H9 (cell line): ENCODE measurements at regions not wholly inside any gene's neighbourhood (a gene's known extent, or its start where the extent isn't known, plus 50 kb on each side); places are given as distances from the start of the nearest gene placed in this dataset.

ENCODE experiments used
- DNase-seq: peaks from one replicate; pipeline ENCODE4 v3.0.0-alpha.2; 2017
- H2AFZ ChIP-seq: one replicate; pipeline ENCODE4 v1.6.1; 2013; ENCODE audit warnings: mild to moderate bottlenecking, low read length, control low read depth, moderate library complexity
- H2AK5ac ChIP-seq: 2 replicates; pipeline ENCODE4 v1.6.1; 2013; ENCODE audit warnings: low read length, control low read depth, mixed read lengths; ENCODE audit not compliant: insufficient read length
- H2BK120ac ChIP-seq: one replicate; pipeline ENCODE4 v1.6.1; 2013; ENCODE audit warnings: low read depth, mild to moderate bottlenecking, low read length, control low read depth, inconsistent platforms; ENCODE audit not compliant: poor library complexity, severe bottlenecking
- H2BK12ac ChIP-seq: 2 replicates; pipeline ENCODE4 v1.6.1; 2013; ENCODE audit warnings: low read length, control low read depth, mixed read lengths, low read depth; ENCODE audit not compliant: insufficient read length
- H2BK15ac ChIP-seq: 2 replicates; pipeline ENCODE4 v1.6.1; 2013; ENCODE audit warnings: low read depth, low read length, control low read depth
- H2BK20ac ChIP-seq: one replicate; pipeline ENCODE4 v1.6.1; 2013; ENCODE audit warnings: low read depth, mild to moderate bottlenecking, low read length, control low read depth, inconsistent platforms; ENCODE audit not compliant: poor library complexity, severe bottlenecking
- H2BK5ac ChIP-seq: 2 replicates; pipeline ENCODE4 v1.6.1; 2013; ENCODE audit warnings: low read length, control low read depth, mixed read lengths; ENCODE audit not compliant: insufficient read length
- H3K14ac ChIP-seq: 2 replicates; pipeline ENCODE4 v1.6.1; 2013; ENCODE audit warnings: low read length, control low read depth; ENCODE audit not compliant: insufficient read depth
- H3K18ac ChIP-seq: 2 replicates; pipeline ENCODE4 v1.6.1; 2013; ENCODE audit warnings: low read depth, mild to moderate bottlenecking, mixed read lengths, low read length, control low read depth; ENCODE audit not compliant: insufficient read length
- H3K23ac ChIP-seq: 2 replicates; pipeline ENCODE4 v1.6.1; 2013; ENCODE audit warnings: low read length, control low read depth, mixed read lengths, low read depth; ENCODE audit not compliant: insufficient read length
- H3K23me2 ChIP-seq: 2 replicates; pipeline ENCODE4 v1.6.1; 2013; ENCODE audit warnings: low read depth, mild to moderate bottlenecking, mixed read lengths, low read length, control low read depth; ENCODE audit not compliant: insufficient read length, poor library complexity, severe bottlenecking
- H3K27ac ChIP-seq: 2 replicates; pipeline ENCODE4 v1.5.1; 2013; ENCODE audit warnings: low read length, control low read depth, mixed read lengths, low read depth; ENCODE audit not compliant: insufficient read length
- H3K27me3 ChIP-seq: 2 replicates; pipeline ENCODE4 v1.6.1; 2013; ENCODE audit warnings: low read length, control low read depth, inconsistent platforms; ENCODE audit not compliant: insufficient read depth
- H3K4ac ChIP-seq: 2 replicates; pipeline ENCODE4 v1.6.1; 2013; ENCODE audit warnings: low read depth, mild to moderate bottlenecking, control low read depth, inconsistent platforms, low read length, moderate library complexity
- H3K4me1 ChIP-seq: 2 replicates; pipeline ENCODE4 v1.6.1; 2013; ENCODE audit warnings: low read length, control low read depth, inconsistent platforms; ENCODE audit not compliant: insufficient read depth
- H3K4me2 ChIP-seq: 2 replicates; pipeline ENCODE4 v1.6.1; 2013; ENCODE audit warnings: low read length, control low read depth, mixed read lengths; ENCODE audit not compliant: insufficient read length, insufficient read depth
- H3K56ac ChIP-seq: 2 replicates; pipeline ENCODE4 v1.6.1; 2013; ENCODE audit warnings: low read depth, mild to moderate bottlenecking, mixed read lengths, low read length, control low read depth; ENCODE audit not compliant: insufficient read length
- H3K79me1 ChIP-seq: 2 replicates; pipeline ENCODE4 v1.6.1; 2013; ENCODE audit warnings: low read depth, mild to moderate bottlenecking, moderate library complexity, low read length, control low read depth, inconsistent platforms; ENCODE audit not compliant: insufficient read depth, poor library complexity, severe bottlenecking
- H3K79me2 ChIP-seq: 2 replicates; pipeline ENCODE4 v1.6.1; 2013; ENCODE audit warnings: low read length, control low read depth, inconsistent platforms; ENCODE audit not compliant: insufficient read depth
- H3K9ac ChIP-seq: 2 replicates; pipeline ENCODE4 v1.6.1; 2013; ENCODE audit warnings: low read length, control low read depth, mixed read lengths; ENCODE audit not compliant: insufficient read length; ENCODE audit errors: extremely low read depth
- H3K9me3 ChIP-seq: one replicate; pipeline ENCODE4 v1.6.1; 2013; ENCODE audit warnings: low read depth, low read length, inconsistent platforms; ENCODE audit not compliant: control insufficient read depth
- H3T11ph ChIP-seq: one replicate; pipeline ENCODE4 v1.6.1; 2013; ENCODE audit warnings: mild to moderate bottlenecking, low read length, control low read depth, inconsistent platforms
- H4K20me1 ChIP-seq: one replicate; pipeline ENCODE4 v1.6.1; 2013; ENCODE audit not compliant: control insufficient read depth, insufficient read length, insufficient read depth
- H4K5ac ChIP-seq: 2 replicates; pipeline ENCODE4 v1.6.1; 2013; ENCODE audit warnings: low read depth, mild to moderate bottlenecking, mixed read lengths, low read length, control low read depth; ENCODE audit not compliant: insufficient read length
- H4K8ac ChIP-seq: replicated peaks from 2 replicates; pipeline ENCODE4 v1.6.1; 2013; ENCODE audit warnings: low read length, control low read depth, mixed read lengths, low read depth; ENCODE audit not compliant: insufficient read length
- H4K91ac ChIP-seq: 2 replicates; pipeline ENCODE4 v1.6.1; 2013; ENCODE audit warnings: low read depth, mild to moderate bottlenecking, moderate library complexity, mixed read lengths, low read length, control low read depth; ENCODE audit not compliant: insufficient read length
- H3K27ac Mint-ChIP-seq, 3 experiments: 2 replicates in 2 of 3; 3 replicates in 1 of 3; pipeline ENCODE4 v1.8.0; 2020 to 2021; ENCODE audit warnings: mixed read lengths in 3 of 3, mild to moderate bottlenecking in 1 of 3, moderate library complexity in 1 of 3
- H3K27me3 Mint-ChIP-seq: 2 replicates; pipeline ENCODE4 v1.8.0; 2021; ENCODE audit warnings: low read depth, mild to moderate bottlenecking, moderate library complexity, mixed read lengths
- H3K36me3 Mint-ChIP-seq, 3 experiments: 2 replicates in 2 of 3; 3 replicates in 1 of 3; pipeline ENCODE4 v1.8.0; 2020 to 2021; ENCODE audit warnings: low read depth in 3 of 3, mixed read lengths in 3 of 3; ENCODE audit not compliant: insufficient read depth in 1 of 3
- H3K4me1 Mint-ChIP-seq, 2 experiments: 2 replicates each; pipeline ENCODE4 v1.8.0; 2020; ENCODE audit warnings: mixed read lengths in 2 of 2
- H3K4me3 Mint-ChIP-seq, 2 experiments: 2 replicates in 1 of 2; 3 replicates in 1 of 2; pipeline ENCODE4 v1.8.0; 2020 to 2021; ENCODE audit warnings: mild to moderate bottlenecking in 2 of 2, mixed read lengths in 2 of 2, moderate library complexity in 1 of 2
- H3K9me3 Mint-ChIP-seq, 2 experiments: 2 replicates in 1 of 2; 3 replicates in 1 of 2; pipeline ENCODE4 v1.8.0; 2020; ENCODE audit warnings: mild to moderate bottlenecking in 2 of 2, mixed read lengths in 2 of 2, moderate library complexity in 1 of 2
- CTCF ChIP-seq: fragments of 200-600 bp; sonication (generic); conservative IDR thresholded peaks from 3 replicates; pipeline ENCODE4 v1.8.0; 2021; ENCODE audit warnings: antibody characterized with exemption, mild to moderate bottlenecking
- WGBS: extraction: QIAGEN DNeasy Blood & Tissue Kit; methylation state at CpG from one replicate; pipeline ENCODE4 v1.1.7; 2013; ENCODE audit warnings: missing lambda C conversion rate, low lambda C conversion rate, mixed read lengths; ENCODE audit not compliant: insufficient read length; ENCODE audit errors: extremely low coverage; 5-methylcytosine and 5-hydroxymethylcytosine counted together

- no peak for TF ChIP-seq CTCF
- Histone ChIP-seq H3K14ac (no peak overlapping the region), H4K20me1 (no peaks in the 10 kb centered on the region), H3K56ac (no peak overlapping the region), H3T11ph (no peak overlapping the region), H3K9ac (no peak overlapping the region), H3K4ac (no peak overlapping the region), H3K4me2 (no peak overlapping the region), H3K23me2 (no peaks in the 10 kb centered on the region), H3K4me1 (no peaks in the 10 kb centered on the region), H3K18ac (no peak overlapping the region), H3K79me1 (no peaks in the 10 kb centered on the region), H3K23ac (no peak overlapping the region), H2BK20ac (no peak overlapping the region), H3K27me3 (no peaks in the 10 kb centered on the region), H2AK5ac (no peak overlapping the region), H4K5ac (no peak overlapping the region), H2BK12ac (no peak overlapping the region), H4K91ac (no peak overlapping the region), H2AFZ (no peak overlapping the region), H3K9me3 (no peaks in the 10 kb centered on the region), H2BK5ac (no peak overlapping the region), H3K79me2 (no peaks in the 10 kb centered on the region), H3K27ac (no peak overlapping the region), H2BK120ac (no peak overlapping the region), H2BK15ac (no peak overlapping the region), H4K8ac (no peak overlapping the region)
- Mint-ChIP-seq H3K27ac (no peak overlapping the region; a peak in 1 of 7 replicates), H3K36me3 (no peaks in the 10 kb centered on the region), H3K4me1 (no peaks in the 10 kb centered on the region), H3K9me3 (no peaks in the 10 kb centered on the region), H3K4me3 (no peak overlapping the region), H3K27me3 (no peaks in the 10 kb centered on the region)
- DNase-seq = no peak
- no CpG with 5 or more reads among the region's 3 CpGs for WGBS
Observed at GRCh38 chr2:58896638-58897037, 655.5 kb upstream of the FANCL start.
